ENCODE measurements at regions not wholly inside any gene's neighbourhood (a gene's known extent, or its start where the extent isn't known, plus 50 kb on each side); places are given as distances from the start of the nearest gene placed in this dataset.

- TF ChIP-seq REST (IDR thresholded peaks at IDR 0.05) (no peak), RFX5 (IDR thresholded peaks at IDR 0.05) (no peak)
Measured at GRCh38 chr1:73593804-73594203, 604.2 kb downstream of the LRRIQ3 start.
